LNCAP (cell line): ENCODE measurements at regions not wholly inside any gene's neighbourhood (a gene's known extent, or its start where the extent isn't known, plus 50 kb on each side); places are given as distances from the start of the nearest gene placed in this dataset.

Experiments
- TF ChIP-seq, protein P1 (sequence below): fragments of 450-650 bp; IDR thresholded peaks from 2 replicates; pipeline ENCODE4 v1.5.1; 2017; ENCODE audit warnings: mild to moderate bottlenecking

DNA sequence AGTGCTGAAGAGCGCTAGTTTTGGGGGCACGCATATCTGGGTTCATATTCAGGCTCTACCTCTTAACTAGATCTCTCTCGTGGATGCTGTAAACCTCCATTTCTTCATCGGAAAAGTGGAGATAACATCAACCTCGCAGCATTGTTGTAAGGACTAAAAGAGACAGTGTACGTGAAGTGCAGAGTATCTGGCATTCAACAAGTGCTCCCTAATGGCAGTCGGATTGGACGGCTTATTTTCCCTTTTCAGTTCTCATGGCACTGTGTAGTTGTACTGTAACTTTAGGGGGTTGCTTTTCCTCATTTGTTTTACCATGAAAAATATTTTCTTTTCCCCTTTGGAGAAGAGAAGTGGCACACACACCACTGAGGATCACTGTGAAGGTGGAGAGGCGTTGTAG is 51.4 kb upstream of the ESX1 start:
- TF ChIP-seq, protein P1, sequence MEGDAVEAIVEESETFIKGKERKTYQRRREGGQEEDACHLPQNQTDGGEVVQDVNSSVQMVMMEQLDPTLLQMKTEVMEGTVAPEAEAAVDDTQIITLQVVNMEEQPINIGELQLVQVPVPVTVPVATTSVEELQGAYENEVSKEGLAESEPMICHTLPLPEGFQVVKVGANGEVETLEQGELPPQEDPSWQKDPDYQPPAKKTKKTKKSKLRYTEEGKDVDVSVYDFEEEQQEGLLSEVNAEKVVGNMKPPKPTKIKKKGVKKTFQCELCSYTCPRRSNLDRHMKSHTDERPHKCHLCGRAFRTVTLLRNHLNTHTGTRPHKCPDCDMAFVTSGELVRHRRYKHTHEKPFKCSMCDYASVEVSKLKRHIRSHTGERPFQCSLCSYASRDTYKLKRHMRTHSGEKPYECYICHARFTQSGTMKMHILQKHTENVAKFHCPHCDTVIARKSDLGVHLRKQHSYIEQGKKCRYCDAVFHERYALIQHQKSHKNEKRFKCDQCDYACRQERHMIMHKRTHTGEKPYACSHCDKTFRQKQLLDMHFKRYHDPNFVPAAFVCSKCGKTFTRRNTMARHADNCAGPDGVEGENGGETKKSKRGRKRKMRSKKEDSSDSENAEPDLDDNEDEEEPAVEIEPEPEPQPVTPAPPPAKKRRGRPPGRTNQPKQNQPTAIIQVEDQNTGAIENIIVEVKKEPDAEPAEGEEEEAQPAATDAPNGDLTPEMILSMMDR = no peak
